MM.1S (cell line): ENCODE measurements at regions not wholly inside any gene's neighbourhood (a gene's known extent, or its start where the extent isn't known, plus 50 kb on each side); places are given as distances from the start of the nearest gene placed in this dataset.

Source experiments
- EZH2 ChIP-seq: fragments of 300-600 bp; sonication (generic); optimal IDR thresholded peaks from 2 replicates; pipeline ENCODE3; 2017; ENCODE audit warnings: low read depth, mild to moderate bottlenecking, antibody characterized with exemption, low read length, mixed read lengths
- EZH2phosphoT487 ChIP-seq: fragments of 300-600 bp; sonication (generic); IDR thresholded peaks from 2 replicates; pipeline ENCODE4 v1.6.1; 2018; ENCODE audit warnings: antibody characterized with exemption, low read length
- TF ChIP-seq, protein P1 (sequence below): fragments of 300-600 bp; sonication (generic); IDR thresholded peaks from 2 replicates; pipeline ENCODE4 v1.5.1; 2016; ENCODE audit warnings: antibody characterized with exemption, low read length, mixed read lengths

DNA sequence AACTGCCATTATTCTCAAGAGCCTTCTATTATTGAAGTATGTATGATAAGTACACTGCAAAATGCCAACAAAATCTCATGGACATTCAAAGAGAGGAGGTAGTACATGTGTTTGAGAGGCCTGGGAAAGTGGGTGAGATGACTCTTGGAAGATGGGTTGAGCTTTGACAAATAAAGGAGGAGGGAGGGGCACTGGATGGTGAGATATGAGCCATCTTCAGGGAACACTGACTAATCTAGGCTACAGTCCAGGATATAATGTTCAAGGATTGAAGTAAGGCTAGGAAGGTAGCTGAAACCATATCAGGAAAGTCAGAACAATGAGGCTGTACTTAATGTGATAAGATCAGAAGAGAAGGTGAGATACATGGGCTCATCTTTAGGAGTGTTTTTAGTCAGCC is 559.7 kb downstream of the ZEB2 start:
- TF ChIP-seq, protein P1, sequence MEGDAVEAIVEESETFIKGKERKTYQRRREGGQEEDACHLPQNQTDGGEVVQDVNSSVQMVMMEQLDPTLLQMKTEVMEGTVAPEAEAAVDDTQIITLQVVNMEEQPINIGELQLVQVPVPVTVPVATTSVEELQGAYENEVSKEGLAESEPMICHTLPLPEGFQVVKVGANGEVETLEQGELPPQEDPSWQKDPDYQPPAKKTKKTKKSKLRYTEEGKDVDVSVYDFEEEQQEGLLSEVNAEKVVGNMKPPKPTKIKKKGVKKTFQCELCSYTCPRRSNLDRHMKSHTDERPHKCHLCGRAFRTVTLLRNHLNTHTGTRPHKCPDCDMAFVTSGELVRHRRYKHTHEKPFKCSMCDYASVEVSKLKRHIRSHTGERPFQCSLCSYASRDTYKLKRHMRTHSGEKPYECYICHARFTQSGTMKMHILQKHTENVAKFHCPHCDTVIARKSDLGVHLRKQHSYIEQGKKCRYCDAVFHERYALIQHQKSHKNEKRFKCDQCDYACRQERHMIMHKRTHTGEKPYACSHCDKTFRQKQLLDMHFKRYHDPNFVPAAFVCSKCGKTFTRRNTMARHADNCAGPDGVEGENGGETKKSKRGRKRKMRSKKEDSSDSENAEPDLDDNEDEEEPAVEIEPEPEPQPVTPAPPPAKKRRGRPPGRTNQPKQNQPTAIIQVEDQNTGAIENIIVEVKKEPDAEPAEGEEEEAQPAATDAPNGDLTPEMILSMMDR: no peak
- TF ChIP-seq EZH2phosphoT487: no peak
- no peak for TF ChIP-seq EZH2
